Thymus (tissue), 11 donors: ENCODE measurements at regions not wholly inside any gene's neighbourhood (a gene's known extent, or its start where the extent isn't known, plus 50 kb on each side); places are given as distances from the start of the nearest gene placed in this dataset.

Experiments
- DNase-seq, 9 donors: peaks; one replicate each; pipeline ENCODE4 v3.0.0-alpha.2; 2013; ENCODE audit warnings: low spot score in 9 of 9, low read depth in 6 of 9, missing footprints in 1 of 9
- H3K27ac ChIP-seq, 2 donors: one replicate each; pipeline ENCODE4 v1.5.1; 2013; ENCODE audit warnings: control low read depth in 1 of 2, low read depth in 1 of 2, low read length in 1 of 2, mild to moderate bottlenecking in 1 of 2, moderate library complexity in 1 of 2
- H3K27me3 ChIP-seq, 2 donors: one replicate each; pipeline ENCODE4 v1.5.1; 2013; ENCODE audit warnings: low read length in 1 of 2; ENCODE audit not compliant: control insufficient read depth in 2 of 2, insufficient read depth in 1 of 2
- H3K36me3 ChIP-seq, 2 donors: one replicate each; pipeline ENCODE4 v1.5.1; 2013; ENCODE audit warnings: low read length in 1 of 2, mild to moderate bottlenecking in 1 of 2, moderate library complexity in 1 of 2; ENCODE audit not compliant: control insufficient read depth in 2 of 2, insufficient read depth in 2 of 2
- H3K4me1 ChIP-seq, 2 donors: one replicate each; pipeline ENCODE4 v1.5.1; 2013; ENCODE audit warnings: low read length in 2 of 2; ENCODE audit not compliant: control insufficient read depth in 2 of 2, insufficient read depth in 2 of 2
- H3K4me3 ChIP-seq, 2 donors: one replicate each; pipeline ENCODE4 v1.5.1; 2013; ENCODE audit warnings: low read length in 2 of 2, control low read depth in 1 of 2, mild to moderate bottlenecking in 1 of 2
- H3K9me3 ChIP-seq, 2 donors: one replicate each; pipeline ENCODE4 v1.5.1; 2013; ENCODE audit warnings: low read length in 1 of 2, mild to moderate bottlenecking in 1 of 2; ENCODE audit not compliant: control insufficient read depth in 2 of 2, insufficient read depth in 1 of 2
- WGBS: extraction: QIAGEN DNeasy Blood & Tissue Kit; methylation state at CpG from one replicate; pipeline ENCODE4 v1.1.7; 2013; 5-methylcytosine and 5-hydroxymethylcytosine counted together
- donor health status: healthy.

DNA sequence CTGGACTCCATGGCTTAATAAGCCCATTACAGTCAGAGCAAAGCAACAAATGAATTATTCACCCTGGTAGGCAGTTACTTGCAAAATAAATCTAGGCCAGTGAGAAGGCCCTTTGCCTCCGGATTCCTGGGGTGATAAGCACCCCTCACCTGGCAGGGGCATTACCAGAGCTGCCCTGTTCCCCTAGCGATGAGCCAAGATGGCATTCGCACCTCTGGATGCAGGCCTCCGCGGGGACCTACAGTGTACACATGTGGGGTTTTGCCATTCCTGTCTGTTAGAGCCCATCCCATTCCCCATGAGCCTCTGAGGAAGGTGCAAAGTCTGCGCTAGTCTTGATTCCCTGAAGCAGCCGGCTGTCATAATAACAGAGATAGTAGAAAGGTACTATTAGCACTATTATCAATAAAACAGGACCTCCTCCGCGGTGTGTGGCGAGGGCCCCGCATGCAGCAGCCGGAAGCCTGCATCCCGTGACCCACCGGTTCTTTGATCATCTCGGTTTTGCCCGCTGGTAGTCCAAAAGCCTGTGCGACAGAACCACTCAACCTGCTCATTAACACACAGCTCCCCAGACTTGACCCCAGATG is 344.3 kb downstream of the BRD1 start:
- H3K4me3 ChIP-seq = no peak overlapping the region
- H3K4me1 ChIP-seq = no peaks in the 10 kb centered on the region
- 98% methylated on average over 17 of the region's 17 CpGs for WGBS
- H3K9me3 ChIP-seq = no peaks in the 10 kb centered on the region
- H3K36me3 ChIP-seq = no peaks in the 10 kb centered on the region
- no peak overlapping the region for H3K27ac ChIP-seq
- DNase-seq = no peak
- peaks cover 0 to 8% of the 10 kb centered on the region in 2 donors for H3K27me3 ChIP-seq

DNA sequence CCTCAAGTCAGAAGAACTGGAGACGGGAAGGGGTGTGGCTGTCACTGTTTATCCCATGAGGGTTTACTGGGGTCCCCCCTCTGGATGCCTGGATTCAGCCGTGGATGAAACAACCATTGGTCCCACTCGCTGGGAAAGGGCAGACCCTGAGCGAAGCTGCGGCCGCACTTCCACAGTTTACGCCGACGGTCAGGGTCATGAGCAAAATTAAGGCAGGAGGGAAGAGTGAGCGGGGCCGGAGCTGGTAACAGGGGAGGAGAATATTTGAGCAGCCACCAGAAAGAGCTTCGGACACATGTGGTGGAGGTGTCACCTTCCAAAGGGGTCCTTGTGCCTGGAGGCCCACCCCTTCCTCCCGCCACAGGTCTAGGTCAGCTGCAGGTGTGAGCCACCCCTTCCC is 344.9 kb downstream of the BRD1 start:
- Histone ChIP-seq H3K9me3 (no peaks in the 10 kb centered on the region), H3K27ac (no peak overlapping the region), H3K27me3 (peaks cover 0 to 8% of the 10 kb centered on the region in 2 donors), H3K4me3 (no peak overlapping the region), H3K4me1 (no peaks in the 10 kb centered on the region), H3K36me3 (no peaks in the 10 kb centered on the region)
- no peak for DNase-seq
- 98% methylated on average over 13 of the region's 13 CpGs for whole genome bisulfite sequencing

DNA sequence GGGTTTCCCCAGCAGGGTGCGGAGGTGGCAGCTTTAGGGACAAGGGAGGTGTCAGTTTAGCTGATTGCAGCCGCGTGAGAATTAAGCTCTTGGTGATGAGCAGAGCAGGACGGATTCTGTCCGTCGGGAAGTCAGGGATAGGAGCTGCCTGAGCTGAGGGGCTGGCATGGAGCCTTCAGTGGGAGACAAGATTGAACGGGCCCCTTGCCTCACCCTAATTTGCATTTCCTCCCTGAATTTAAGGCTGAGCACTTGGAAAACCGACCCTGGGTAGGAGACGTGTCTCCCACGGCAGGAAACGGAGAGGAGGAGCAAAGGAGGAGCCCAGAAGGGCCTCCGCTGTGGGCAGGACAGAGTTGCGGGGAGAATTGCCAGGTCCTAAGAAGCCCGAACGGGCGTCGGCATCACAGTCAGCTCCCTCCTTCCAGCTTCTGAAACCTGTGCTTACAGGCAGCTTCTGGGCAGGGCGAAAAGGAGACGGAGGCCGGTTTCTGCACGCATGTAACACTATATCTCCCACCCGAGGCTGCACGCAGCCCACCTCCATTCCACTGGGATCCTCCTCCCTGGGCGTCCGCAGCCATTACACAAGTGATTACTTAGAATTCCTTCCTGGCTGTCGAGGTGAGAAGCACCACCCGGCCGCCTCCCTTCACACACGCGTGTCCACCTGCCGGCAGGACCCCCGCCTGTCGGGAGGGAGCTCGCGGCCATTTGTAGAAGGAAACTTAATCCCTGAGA is 345.8 kb downstream of the BRD1 start:
- WGBS = 83% methylated on average over 35 of the region's 35 CpGs
- Histone ChIP-seq H3K4me3 (no peak overlapping the region), H3K27ac (peak overlapping the region; percentile 25 to 32), H3K9me3 (no peaks in the 10 kb centered on the region), H3K4me1 (no peaks in the 10 kb centered on the region), H3K27me3 (peaks cover 0 to 8% of the 10 kb centered on the region in 2 donors), H3K36me3 (no peaks in the 10 kb centered on the region)
- peak in 1 of 9 donors; percentile 17 for DNase-seq

DNA sequence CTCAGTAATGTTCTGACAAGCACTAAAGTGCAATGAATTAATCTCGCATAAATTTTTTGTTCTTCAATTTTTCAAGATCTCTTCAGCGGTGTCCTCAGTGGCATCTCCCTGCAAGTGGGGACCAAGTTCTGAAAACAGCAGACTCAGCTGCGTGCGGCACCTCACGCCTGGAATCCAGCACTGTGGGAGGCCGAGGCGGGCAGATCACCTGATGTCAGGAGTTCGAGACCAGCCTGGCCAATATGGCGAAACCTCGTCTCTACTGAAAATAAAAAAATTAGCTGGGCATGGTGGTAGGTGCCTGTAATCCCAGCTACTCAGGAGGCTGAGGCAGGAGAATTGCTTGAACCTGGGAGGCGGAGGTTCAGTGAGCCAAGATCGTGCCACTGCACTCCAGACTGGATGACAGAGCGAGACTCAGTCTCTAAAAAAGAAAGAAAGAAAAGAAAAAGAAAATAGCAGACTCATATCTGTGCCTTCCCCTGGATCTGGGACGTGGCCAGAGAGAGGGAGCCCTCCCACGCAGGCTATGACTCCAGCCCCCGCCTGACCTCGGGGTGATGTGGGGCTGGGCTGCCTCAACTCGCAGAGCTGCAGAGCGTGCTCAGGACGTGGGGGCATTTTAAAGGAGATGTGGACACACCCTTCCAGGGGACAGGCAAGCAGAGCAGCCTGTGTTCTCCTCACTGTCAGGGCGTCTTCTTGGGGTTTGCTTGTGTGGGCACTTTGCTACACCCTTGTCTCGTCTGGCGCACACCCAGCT is 346.6 kb downstream of the BRD1 start:
- WGBS = 94% methylated on average over 23 of the region's 23 CpGs
- Histone ChIP-seq H3K27ac (no peak overlapping the region), H3K27me3 (peaks cover 0 to 8% of the 10 kb centered on the region in 2 donors), H3K9me3 (no peaks in the 10 kb centered on the region), H3K36me3 (no peaks in the 10 kb centered on the region), H3K4me3 (no peak overlapping the region), H3K4me1 (no peaks in the 10 kb centered on the region)
- DNase-seq = no peak

DNA sequence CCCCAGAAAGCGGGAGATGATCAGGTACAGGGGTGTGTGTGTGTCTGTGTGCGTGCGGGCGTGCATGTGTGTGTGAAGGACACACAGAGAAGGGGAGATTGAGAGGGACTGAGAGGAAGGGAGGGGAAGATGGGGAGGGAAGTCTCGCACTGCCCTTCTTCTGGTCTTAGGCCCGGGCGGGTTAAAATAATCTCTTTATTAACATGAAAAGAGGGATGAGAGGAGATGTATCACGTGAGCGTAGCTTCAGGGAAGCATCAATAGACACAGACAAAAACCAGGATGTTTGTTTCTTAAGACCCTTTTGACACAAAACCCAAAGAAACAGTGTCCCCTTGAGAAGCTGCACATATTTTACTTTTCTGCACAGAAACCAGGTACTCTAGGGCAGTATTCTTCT is 347.3 kb downstream of the BRD1 start:
- DNase-seq = no peak
- Histone ChIP-seq H3K36me3 (no peaks in the 10 kb centered on the region), H3K4me3 (no peak overlapping the region), H3K9me3 (no peaks in the 10 kb centered on the region), H3K27me3 (peaks cover 0 to 8% of the 10 kb centered on the region in 2 donors), H3K4me1 (no peaks in the 10 kb centered on the region), H3K27ac (no peak overlapping the region)
- WGBS = 98% methylated on average over 9 of the region's 9 CpGs

DNA sequence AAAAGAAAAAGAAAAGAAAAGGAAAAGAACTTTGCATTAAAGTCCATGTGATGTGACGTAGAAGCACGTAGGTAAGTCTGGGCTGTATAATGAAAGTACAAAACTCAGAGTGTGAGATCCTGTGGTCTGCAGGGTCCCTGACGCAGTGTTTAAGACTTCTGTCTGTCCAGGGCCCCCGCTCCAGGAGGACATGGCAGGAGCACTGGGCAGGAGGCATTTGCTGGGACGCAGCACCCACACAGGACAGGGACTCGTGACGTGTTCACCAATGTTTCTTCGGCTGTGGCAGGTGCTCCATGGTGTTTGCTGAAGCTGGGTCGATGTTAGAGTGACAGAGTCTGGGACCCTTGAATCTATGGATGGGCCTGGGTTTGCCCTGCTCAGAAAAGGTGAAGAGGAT is 348.1 kb downstream of the BRD1 start:
- Histone ChIP-seq H3K9me3 (no peaks in the 10 kb centered on the region), H3K27ac (no peak overlapping the region), H3K4me1 (no peaks in the 10 kb centered on the region), H3K4me3 (no peak overlapping the region), H3K36me3 (no peaks in the 10 kb centered on the region), H3K27me3 (peaks cover 0 to 8% of the 10 kb centered on the region in 2 donors)
- 98% methylated on average over 9 of the region's 9 CpGs for WGBS
- DNase-seq = no peak

DNA sequence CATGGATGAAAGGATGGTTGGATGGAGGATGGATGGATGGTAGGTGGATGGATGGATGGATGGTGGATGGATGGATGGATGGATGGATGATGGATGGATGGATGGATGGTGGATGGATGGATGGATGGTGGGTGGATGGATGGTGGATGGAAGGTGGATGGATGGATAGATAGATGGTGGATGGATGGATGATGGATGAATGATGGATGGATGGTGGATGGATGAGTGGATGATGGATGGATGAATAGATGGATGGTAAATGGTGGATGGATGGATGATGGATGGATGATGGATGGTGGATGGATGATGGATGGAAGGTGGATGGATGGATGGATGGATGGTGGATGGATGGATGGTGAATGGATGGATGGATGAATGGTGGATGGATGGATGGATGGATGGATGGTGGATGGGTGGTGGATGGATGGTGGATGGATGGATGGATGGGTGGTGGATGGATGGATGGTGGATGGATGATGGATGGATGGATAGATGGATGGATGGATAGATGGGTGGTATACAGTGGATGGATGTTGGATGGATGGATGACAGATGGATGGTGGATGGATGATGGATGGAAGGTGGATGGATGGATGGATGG is 350.8 kb downstream of the BRD1 start:
- Histone ChIP-seq H3K4me3 (no peak overlapping the region), H3K36me3 (no peaks in the 10 kb centered on the region), H3K27me3 (peaks cover 0 to 5% of the 10 kb centered on the region in 2 donors), H3K9me3 (peaks cover 0 to 4% of the 10 kb centered on the region in 2 donors), H3K27ac (no peak overlapping the region), H3K4me1 (no peaks in the 10 kb centered on the region)
- no peak for DNase-seq

DNA sequence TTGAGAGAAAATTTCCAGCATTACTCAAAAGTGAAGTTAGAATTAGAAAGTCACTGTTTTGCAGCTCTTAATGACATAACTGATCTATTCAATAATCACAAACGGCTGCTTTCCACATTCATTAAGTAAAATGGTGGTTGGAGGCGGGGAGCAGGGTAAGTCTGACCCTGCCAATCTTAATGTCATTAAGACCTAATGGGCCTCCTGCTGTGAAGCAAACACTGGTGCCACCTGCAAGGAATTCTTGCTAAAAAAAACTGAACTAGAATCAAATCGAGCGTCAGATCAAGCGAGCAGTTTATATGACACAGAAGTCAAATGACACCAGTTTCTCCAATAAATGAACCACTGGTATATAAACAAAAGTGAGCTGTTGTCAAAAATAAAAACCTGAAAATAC is 351.5 kb downstream of the BRD1 start:
- Histone ChIP-seq H3K9me3 (peaks cover 0 to 4% of the 10 kb centered on the region in 2 donors), H3K27me3 (no peaks in the 10 kb centered on the region), H3K36me3 (no peaks in the 10 kb centered on the region), H3K4me1 (no peaks in the 10 kb centered on the region), H3K4me3 (no peak overlapping the region), H3K27ac (no peak overlapping the region)
- DNase-seq = no peak
- 96% methylated on average over 5 of the region's 5 CpGs for WGBS

DNA sequence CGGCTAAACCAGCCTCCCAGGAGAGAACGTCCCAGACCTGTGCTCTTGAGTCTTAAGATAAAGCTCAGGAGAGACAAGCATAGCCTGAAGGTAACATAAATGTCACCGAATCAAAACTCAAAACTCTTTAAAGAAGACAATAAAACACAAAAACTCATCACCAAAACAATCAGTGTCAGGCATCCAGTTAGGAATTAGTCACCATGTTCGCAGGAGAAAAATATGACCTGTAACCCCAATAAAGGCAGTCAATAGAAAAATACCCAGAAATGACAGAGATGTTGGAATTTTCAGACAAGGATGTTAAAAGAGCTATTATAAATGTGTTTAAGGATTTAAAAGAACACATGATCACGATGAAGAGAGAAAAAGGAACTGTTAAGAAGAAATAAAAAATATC is 352.4 kb downstream of the BRD1 start:
- Histone ChIP-seq H3K36me3 (no peaks in the 10 kb centered on the region), H3K27me3 (no peaks in the 10 kb centered on the region), H3K9me3 (peaks cover 0 to 4% of the 10 kb centered on the region in 2 donors), H3K4me3 (no peak overlapping the region), H3K4me1 (no peaks in the 10 kb centered on the region), H3K27ac (no peak overlapping the region)
- WGBS = 97% methylated on average over 5 of the region's 5 CpGs
- DNase-seq = no peak
